Vagina (tissue), 2 donors: ENCODE measurements at regions not wholly inside any gene's neighbourhood (a gene's known extent, or its start where the extent isn't known, plus 50 kb on each side); places are given as distances from the start of the nearest gene placed in this dataset.

Experiments used
- CTCF ChIP-seq, 3 experiments: fragments of 450-650 bp in 2 of 3; fragments of 200-600 bp in 1 of 3; sonication (generic) in 1 of 3; IDR thresholded peaks; one replicate each; pipeline ENCODE4 v1.5.1; 2017 to 2019; ENCODE audit warnings: antibody characterized with exemption in 3 of 3, mild to moderate bottlenecking in 2 of 3, moderate library complexity in 2 of 3
- POLR2A ChIP-seq, 2 donors: fragments of 450-650 bp; IDR thresholded peaks; one replicate each; pipeline ENCODE4 v1.6.1; 2017; ENCODE audit warnings: antibody characterized with exemption in 2 of 2, mild to moderate bottlenecking in 2 of 2, moderate library complexity in 2 of 2
- POLR2AphosphoS5 ChIP-seq, 2 donors: sonication (generic); formaldehyde crosslinking; IDR thresholded peaks; one replicate each; pipeline ENCODE4 v1.9.0; 2017; ENCODE audit warnings: antibody characterized with exemption in 2 of 2, mild to moderate bottlenecking in 2 of 2, low read depth in 1 of 2; ENCODE audit not compliant: insufficient read depth in 1 of 2

- TF ChIP-seq POLR2A (IDR thresholded peaks at IDR 0.05) (no peak), CTCF (IDR thresholded peaks at IDR 0.05) (no peak), POLR2AphosphoS5 (IDR thresholded peaks at IDR 0.05; ENCODE audit: insufficient read depth in 1 of 2, low read depth in 1 of 2) (no peak)
Measured at GRCh38 chr6:141269684-141270083, 863.0 kb upstream of the GJE1 start.
